Activated CD4-positive, alpha-beta T cell treated with anti-CD3 and anti-CD28 coated beads, Interleukin-2, amount 50 U/mL, for 1 hour (primary cell): ENCODE measurements at regions not wholly inside any gene's neighbourhood (a gene's known extent, or its start where the extent isn't known, plus 50 kb on each side); places are given as distances from the start of the nearest gene placed in this dataset.
"Not testable (repeated sequence)": the region's sequence is repeated elsewhere in the genome, so short reads cannot be mapped to it uniquely, and the experiment has no call there.

Experiments
- DNase-seq: peaks from one replicate; pipeline ENCODE4 v3.0.0-alpha.2; 2020

DNA sequence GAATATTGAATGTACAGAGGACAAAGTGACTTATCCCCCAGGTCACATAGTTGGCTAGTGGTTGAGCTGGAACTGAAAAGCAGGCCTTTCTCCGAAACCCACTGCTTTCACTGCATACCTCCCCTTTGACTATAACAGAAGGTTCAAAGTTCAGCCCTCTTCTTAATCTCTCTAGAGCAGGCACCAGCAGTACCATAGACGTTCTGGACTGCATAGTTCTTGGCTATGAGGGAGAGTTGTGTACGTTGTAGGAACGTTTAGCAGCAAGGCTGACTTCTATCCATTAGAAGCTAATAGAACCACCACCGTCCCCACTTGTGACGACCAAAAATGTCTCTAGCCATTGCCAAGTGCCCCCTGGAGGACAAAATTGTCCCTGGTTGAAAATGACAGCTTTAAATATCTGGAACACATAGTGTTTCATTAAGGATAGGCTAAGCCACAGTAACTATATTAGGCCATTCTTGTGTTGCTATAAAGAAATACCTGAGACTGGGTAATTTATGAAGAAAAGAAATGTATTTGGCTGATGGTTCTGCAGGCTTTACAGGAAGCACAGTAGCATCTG is 123.8 kb upstream of the MTHFD1L start:
- DNase-seq, result no peak

DNA sequence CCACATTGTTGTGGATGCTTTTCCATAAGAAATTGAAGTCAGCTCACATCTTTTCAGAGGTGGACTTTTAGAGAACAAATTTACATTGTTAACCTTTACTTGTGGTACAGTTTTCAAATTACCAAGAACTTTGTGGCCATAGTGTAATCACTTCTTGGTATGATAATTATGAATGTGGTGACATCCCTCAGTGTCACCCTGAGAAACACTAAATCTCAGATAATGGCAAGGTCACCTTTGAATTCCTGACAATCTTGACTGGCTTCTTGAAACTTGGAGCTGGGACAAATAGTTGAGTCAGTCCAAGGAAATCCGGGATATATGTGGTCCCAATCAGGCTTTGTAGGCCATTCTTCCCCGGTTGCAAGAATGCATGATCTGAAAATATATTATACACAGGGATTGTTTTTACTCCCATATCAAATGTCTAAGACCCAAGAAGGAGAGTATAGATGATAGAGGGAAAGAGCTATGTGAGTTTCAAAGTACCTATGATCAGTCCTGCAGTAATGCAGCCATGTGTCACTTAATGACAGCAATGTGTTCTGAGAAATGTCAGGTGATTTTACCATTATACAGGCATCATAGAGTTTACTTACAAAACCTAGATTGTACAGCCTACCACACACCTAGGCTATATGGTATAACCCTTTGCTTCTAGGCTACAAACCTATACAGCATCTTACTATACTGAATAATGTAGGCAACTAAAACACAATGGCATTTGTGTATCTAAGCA is 120.8 kb upstream of the MTHFD1L start:
- no peak for DNase-seq

DNA sequence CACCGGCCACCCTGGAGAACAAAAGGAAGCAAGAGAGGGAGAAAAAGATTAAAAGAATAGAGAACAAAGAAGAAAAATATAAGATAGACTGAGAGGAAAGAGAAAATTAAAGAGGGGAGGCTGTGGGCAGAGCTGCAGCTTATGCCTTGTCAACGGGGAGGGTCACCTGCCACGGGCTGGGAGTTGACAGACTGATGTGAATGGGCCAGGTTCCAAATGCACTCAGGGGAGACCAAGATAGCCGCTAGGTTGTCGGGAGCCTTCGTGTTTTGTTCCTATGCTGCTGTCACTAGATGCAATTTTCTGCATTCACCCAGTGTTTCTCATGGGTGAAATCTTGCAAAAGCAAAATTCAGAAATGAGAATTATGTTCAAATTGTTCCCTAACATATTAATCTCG is 119.6 kb upstream of the MTHFD1L start:
- DNase-seq, result no peak

DNA sequence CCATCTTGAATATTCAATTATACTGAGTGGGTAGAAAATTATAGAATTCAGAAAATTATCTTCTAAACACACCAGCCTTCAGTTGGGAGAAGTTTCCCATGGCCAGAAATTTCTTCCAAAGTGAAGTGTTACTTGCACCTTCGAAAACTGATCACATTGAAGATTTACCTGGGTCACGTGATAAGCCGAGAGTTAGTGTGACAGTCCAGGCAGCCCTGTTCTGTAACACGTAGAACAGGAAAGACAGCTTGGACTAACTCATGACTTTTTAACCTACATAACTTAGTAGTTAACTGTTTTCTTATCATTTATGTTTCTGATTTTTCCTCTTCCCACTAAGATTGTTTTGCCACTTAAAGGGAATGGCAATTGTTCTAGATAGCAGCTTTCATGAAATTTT is 118.3 kb upstream of the MTHFD1L start:
- DNase-seq, result no peak

- no peak for DNase-seq
Measured at GRCh38 chr6:150749091-150749670, 116.3 kb upstream of the MTHFD1L start.

DNA sequence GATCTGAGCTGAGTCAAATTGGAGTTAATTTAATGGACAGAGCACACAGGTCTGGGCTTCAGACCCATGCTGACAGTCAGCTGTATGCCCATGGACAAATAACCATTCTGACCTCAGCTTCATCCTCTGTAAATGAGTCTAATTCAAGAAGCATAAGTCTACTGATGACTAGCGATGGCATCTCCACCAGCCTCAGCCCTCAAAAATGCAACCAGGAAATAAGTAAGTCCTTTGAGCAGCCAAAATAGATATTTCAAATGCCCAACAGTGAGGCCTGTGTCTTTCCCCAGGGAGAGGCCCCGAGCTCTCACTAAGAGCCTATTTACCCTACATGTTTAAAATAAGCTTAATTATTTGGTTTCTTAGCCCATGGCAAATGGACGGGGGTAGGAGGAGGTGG is 114.2 kb upstream of the MTHFD1L start:
- DNase-seq, result no peak

DNA sequence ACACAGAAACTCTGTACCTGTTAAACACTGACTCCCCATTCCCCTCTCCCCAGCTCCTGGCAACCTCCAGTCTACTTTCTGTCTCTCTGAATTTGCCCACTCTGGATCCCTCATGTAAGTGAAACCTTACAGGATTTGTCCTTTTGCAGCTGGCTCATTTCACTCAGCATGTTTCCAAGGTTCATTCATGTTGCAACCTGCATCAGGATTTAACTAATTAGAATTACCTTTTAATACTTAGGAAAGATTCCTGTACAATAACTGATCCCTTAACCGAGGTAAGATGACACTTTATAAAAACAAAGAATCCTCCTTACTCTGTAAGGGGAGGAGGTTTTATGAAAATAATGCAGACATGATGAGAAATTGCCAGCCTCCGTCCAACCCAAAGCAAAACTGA is 113.1 kb upstream of the MTHFD1L start:
- no peak for DNase-seq

GRCh38 chr6:150753371-150754064 is 112.0 kb upstream of the MTHFD1L start:
- DNase-seq, result no peak

DNA sequence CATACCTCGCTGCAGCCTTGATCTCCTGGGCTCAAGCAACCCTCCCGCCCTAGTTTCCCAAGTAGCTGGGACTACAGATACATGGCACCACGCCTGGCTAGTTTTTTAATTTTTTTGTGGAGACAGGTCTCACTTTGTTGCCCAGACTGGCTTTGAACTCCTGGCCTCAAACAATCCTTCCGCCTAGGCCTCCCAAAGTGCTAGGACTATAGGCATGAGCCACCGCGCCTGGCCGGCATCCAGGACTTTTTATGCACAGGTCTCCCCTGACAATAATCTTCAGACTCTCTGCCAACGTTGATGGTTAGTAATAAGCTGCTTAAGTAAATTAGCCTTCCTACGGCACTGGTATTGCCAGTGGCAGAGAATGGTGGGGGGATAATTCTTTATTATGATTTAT is 110.5 kb upstream of the MTHFD1L start:
- DNase-seq, result no peak

DNA sequence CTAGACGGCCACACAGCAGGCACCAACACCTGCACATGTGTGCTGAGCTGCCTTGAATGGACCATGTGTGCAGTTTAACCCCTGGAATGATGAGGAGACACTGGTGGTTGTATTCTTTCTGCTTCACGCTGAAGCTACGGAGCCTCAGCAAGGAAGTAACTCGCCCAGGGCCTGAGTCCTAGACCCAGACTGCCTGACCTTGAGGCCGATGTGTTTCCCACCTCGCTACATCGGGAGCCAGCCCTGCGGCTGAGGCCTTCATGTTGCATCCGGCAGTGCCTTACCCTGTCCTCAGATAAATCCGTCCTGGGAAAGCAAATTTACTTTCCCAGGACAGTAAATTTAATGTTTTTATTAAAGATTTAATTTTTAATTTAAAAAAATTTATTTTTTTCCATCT is 110.0 kb upstream of the MTHFD1L start:
- no peak for DNase-seq

DNA sequence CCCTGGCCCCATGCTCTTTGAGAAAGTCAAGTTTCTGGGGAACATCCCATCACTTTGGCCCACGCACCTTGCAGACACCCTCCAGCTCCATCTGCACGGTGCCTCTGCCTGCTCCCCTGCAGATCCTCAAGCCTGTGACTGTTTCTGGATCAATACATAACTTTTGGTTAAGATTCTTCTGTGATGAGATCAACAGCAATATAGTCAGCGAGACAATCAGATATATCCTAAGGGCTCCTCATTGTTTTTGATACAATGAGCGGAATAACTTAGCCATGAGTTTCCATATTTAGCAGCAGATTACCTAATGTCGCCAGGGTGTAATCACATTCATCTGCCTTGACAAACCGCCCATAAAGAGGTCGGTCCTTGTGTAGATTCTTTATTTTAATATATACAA is 109.3 kb upstream of the MTHFD1L start:
- DNase-seq, result no peak

GRCh38 chr6:150757807-150758206 is 107.7 kb upstream of the MTHFD1L start:
- not testable (repeated sequence) for DNase-seq

DNA sequence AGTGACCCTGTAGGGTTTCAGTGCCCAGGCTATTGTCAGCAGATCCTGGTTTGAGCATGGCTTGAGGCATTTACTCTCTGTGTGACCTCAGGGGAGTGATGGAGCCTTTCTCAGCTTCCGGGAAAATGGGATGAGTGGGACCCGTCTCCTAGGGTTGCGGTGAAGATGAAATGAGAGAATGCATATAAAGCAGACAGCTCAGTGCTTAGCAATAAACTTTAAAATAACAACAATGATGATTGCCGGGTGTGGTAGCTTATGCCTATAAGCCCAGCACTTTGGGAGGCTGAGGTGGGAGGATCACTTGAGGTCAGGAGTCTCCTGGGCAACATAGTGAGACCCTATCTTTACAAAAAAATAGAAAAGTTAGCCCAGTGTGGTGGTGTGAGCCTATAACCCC is 106.0 kb upstream of the MTHFD1L start:
- no peak for DNase-seq

DNA sequence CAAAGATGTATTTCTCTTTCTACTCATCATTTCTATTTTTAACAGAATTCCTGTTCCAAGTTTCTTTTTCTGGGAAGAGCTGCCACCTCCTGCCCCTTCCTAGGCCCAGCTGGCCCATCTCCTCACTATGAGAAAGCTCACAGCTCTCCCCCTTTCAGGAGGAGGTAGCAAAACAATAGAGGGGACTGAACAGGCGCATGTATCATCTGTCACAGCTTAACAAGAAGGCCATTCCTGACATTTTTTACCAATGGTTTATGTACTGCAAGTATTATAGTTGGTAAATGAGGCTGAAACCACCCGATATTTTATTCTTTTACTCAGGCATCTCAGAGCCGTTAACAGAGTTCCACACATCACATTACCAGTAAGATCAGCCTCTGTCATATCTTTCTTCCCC is 103.7 kb upstream of the MTHFD1L start:
- DNase-seq, result no peak

DNA sequence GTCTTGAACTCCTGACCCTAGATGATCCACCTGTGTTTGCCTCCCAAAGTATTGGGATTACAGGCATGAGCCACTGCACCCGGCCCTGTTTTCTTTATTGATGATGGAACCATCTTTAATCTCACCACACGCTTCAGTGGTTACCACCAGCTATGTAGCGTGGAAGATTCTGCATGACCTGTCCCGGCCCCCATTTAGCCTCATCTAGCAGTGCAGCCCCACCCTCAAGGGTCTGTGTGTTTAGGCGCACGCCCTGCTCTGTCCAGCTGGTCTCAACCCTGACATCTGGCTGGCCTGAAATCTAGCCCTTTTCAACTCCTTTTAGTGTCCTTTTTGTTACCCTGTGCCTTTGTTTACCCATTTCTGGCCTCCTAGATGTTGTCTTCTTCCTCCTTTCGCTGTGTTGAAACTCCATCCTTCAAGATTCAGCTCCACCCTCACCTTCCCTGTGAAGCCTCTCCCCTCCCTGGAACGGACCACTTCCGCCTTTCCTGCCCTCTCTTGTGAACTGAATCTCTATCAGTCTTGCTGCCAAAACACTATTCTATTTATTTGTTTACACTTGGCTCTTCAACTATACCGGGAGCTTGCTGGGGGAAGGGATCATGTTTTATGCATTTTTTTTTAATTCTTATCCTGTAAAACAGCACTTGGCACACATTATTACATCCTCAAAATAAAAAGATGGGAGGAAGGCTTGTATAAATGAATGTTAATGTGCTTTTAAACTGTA is 101.0 kb upstream of the MTHFD1L start:
- no peak for DNase-seq

- no peak for DNase-seq
Measured at GRCh38 chr6:150765067-150765764, 100.3 kb upstream of the MTHFD1L start.

DNA sequence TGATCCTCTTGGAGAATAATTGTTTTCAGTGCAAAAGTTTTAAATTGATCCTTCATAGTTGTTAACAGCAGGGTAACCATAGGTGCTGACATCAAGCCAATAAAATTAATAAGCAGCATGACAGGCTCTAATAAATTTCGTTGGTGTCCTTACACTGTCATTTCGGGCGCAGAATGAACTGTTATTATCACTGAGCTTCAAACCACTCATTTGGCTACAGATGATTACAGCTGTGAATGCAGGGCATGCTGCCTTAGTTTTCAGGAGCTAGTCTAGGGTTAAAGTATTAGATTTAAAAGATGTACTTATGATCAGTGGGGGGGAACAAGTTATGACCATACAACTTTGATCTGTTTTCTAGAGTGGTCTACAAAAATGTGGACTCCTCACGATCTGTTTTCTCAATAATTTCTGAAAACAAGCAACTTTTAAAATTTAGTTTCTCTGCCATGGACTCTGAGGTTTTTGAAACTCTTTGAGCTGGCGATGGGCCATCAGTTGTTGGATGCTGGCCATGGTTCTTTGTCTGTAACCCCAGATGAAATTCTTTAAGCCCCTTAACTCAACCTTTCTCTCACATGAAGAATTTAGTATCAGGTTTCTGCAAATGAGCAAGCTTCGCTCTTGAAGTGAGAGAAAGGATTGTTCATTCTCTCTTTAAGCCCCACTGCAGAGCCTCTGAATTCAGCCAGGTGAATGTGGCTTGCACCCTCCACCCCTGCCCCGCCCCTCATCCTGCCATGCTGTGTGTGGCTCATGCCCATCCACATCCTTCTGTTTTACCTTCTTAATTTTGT is 99.1 kb upstream of the MTHFD1L start:
- DNase-seq, result no peak

DNA sequence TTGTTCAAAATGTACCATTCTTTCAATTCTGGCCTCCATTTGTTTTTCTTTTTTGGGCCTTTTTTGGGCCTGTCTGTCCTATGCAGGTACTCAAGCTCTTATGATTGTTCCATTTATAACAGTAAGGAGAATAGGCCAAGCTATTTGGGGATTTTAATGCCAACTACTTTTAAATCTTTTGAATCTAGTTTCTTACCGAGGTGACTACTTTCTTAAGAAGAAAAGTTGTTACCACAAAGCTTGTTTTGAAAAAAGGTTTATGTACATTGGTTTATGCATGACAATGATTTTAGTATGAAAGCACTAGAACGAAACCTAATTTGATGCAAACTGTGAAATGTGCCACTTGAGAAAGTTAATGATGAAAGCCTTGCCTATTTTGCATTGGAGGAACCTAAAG is 98.3 kb upstream of the MTHFD1L start:
- no peak for DNase-seq

- DNase-seq, result no peak
Measured at GRCh38 chr6:150767571-150768018, 97.9 kb upstream of the MTHFD1L start.

- no peak for DNase-seq
Measured at GRCh38 chr6:150770637-150771036, 94.9 kb upstream of the MTHFD1L start.

DNA sequence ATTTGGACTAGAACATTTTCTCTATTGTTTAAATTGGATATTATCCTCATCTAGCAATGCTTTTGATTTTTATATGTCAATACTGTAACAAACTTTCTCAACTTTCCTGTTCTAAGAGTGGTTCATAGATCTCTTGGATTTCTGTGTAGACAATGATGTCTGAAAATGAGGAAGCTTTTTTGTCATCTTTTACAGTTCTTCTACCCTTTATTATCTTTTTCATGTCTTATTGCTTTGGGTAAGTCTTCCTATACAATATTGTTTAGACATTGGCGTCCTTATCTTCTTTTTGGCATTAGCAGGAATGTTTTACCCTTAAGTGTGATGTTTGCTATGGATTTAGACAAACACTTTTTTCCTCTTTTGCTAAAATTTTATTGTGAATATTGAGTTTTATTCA is 91.5 kb upstream of the MTHFD1L start:
- DNase-seq, result no peak
